HepG2 (cell line): ENCODE measurements at regions not wholly inside any gene's neighbourhood (a gene's known extent, or its start where the extent isn't known, plus 50 kb on each side); places are given as distances from the start of the nearest gene placed in this dataset.

ENCODE experiments used
- ATAC-seq: fragments of 200-7000 bp; cut with Tn5 transposase; 3 replicates; pipeline ENCODE4 v1.9.1; 2020; ENCODE audit warnings: mild to moderate bottlenecking, moderate library complexity
- BruUV-seq: library from RNA; stranded (reverse); fragments of 400-500 nt; replicated peaks from 2 replicates; lab custom pipeline; 2021; lab: Mats Ljungman, UMichigan
- CTCF ChIA-PET: fragments of 300-600 bp; formaldehyde crosslinking; extraction: SDS; loops from one replicate; lab custom pipeline; 2021; ENCODE audit warnings: low total read pairs, inconsistent platforms, low intra/inter-chr PET ratio; lab: Yijun Ruan, JAX
- POLR2A ChIA-PET: fragments of 350-600 bp; sonication (Branson Sonifier 250); formaldehyde crosslinking; loops from one replicate; lab custom pipeline; 2020; ENCODE audit warnings: antibody characterized with exemption, inconsistent platforms; lab: Yijun Ruan, JAX
- DNase-seq: peaks from one replicate; pipeline ENCODE4 v3.0.0-alpha.2; 2015; ENCODE audit warnings: low spot score
- FAIRE-seq: peaks from 3 replicates; lab custom pipeline; 2011; peaks lifted over from hg19 to GRCh38; lab: Jason Lieb, UNC
- H2AFZ ChIP-seq: one replicate; pipeline ENCODE4 v1.6.1; 2011; ENCODE audit warnings: low read length, inconsistent platforms
- H3K27ac ChIP-seq: fragments of 300-600 bp; 3 replicates; pipeline ENCODE4 v1.8.0; 2011; ENCODE audit warnings: mixed run types, mild to moderate bottlenecking, mixed read lengths, low read length, inconsistent platforms; ENCODE audit not compliant: insufficient read depth; ENCODE audit errors: extremely low read length
- H3K27me3 ChIP-seq, 2 experiments: fragments of 200-600 bp in 1 of 2; 2 replicates in 1 of 2; 3 replicates in 1 of 2; pipeline versions ENCODE4 v1.6.0 to v1.8.0; 2011; ENCODE audit warnings: low read length in 2 of 2, mild to moderate bottlenecking in 2 of 2, moderate library complexity in 2 of 2, inconsistent platforms in 1 of 2; ENCODE audit not compliant: insufficient read depth in 2 of 2, control insufficient read depth in 1 of 2
- H3K36me3 ChIP-seq, 2 experiments: fragments of 200-600 bp in 1 of 2; replicated peaks in 1 of 2; 2 replicates in 1 of 2; 3 replicates in 1 of 2; pipeline versions ENCODE4 v1.5.1 to v1.8.0; 2011; ENCODE audit warnings: low read length in 2 of 2, inconsistent platforms in 1 of 2; ENCODE audit not compliant: insufficient read depth in 2 of 2, control insufficient read depth in 1 of 2
- H3K4me1 ChIP-seq: 2 replicates; pipeline ENCODE4 v1.5.1; 2012; ENCODE audit warnings: low read length, inconsistent platforms; ENCODE audit not compliant: insufficient read depth
- H3K4me2 ChIP-seq: 2 replicates; pipeline ENCODE4 v1.6.0; 2011; ENCODE audit warnings: low read depth, low read length, inconsistent platforms
- H3K4me3 ChIP-seq, 3 experiments: fragments of 200-600 bp in 1 of 3; sonication (generic), shearing (Covaris generic) in 1 of 3; replicated peaks in 1 of 3; 2 replicates each; pipeline ENCODE4 v1.5.1; 2011 to 2016; ENCODE audit warnings: low read length in 3 of 3, inconsistent platforms in 2 of 3, low read depth in 2 of 3, mild to moderate bottlenecking in 2 of 3, control low read depth in 1 of 3, mixed read lengths in 1 of 3; ENCODE audit not compliant: insufficient read depth in 1 of 3
- H3K79me2 ChIP-seq: one replicate; pipeline ENCODE4 v1.6.1; 2011; ENCODE audit warnings: low read length, inconsistent platforms; ENCODE audit not compliant: insufficient read depth
- H3K9ac ChIP-seq: 2 replicates; pipeline ENCODE4 v1.6.0; 2011; ENCODE audit warnings: mild to moderate bottlenecking, low read depth, low read length, inconsistent platforms; ENCODE audit not compliant: insufficient read depth
- H3K9me3 ChIP-seq: 2 replicates; pipeline ENCODE4 v1.5.1; 2012; ENCODE audit warnings: mild to moderate bottlenecking, low read length
- H4K20me1 ChIP-seq: 2 replicates; pipeline ENCODE4 v1.6.0; 2011; ENCODE audit warnings: inconsistent platforms, mild to moderate bottlenecking, low read length, moderate library complexity; ENCODE audit not compliant: insufficient read depth
- GTF3A ChIP-seq: sonication (generic); formaldehyde crosslinking; conservative IDR thresholded peaks from 2 replicates; pipeline ENCODE4 v1.4.0; 2020; ENCODE audit warnings: mild to moderate bottlenecking, missing genetic modification reagents
- HNF4A ChIP-seq: sonication (generic); formaldehyde crosslinking; IDR thresholded peaks from 2 replicates; pipeline ENCODE4 v1.4.0; 2020; ENCODE audit warnings: missing genetic modification reagents
- HOXA3 ChIP-seq: sonication (generic); formaldehyde crosslinking; IDR thresholded peaks from 2 replicates; pipeline ENCODE4 v1.5.0; 2020; ENCODE audit warnings: missing genetic modification reagents
- RARG ChIP-seq: sonication (generic); formaldehyde crosslinking; IDR thresholded peaks from 2 replicates; pipeline ENCODE4 v1.4.0; 2020; ENCODE audit warnings: low read depth, mild to moderate bottlenecking, missing genetic modification reagents
- REXO4 ChIP-seq: sonication (generic); formaldehyde crosslinking; IDR thresholded peaks from 2 replicates; pipeline ENCODE4 v1.8.0; 2022; ENCODE audit warnings: missing genetic modification reagents, mild to moderate bottlenecking, borderline replicate concordance
- ZFY ChIP-seq: sonication (generic); formaldehyde crosslinking; IDR thresholded peaks from 2 replicates; pipeline ENCODE4 v1.4.0; 2020; ENCODE audit warnings: missing genetic modification reagents
- ZNF274 ChIP-seq: sonication (generic); formaldehyde crosslinking; IDR thresholded peaks from 2 replicates; pipeline ENCODE4 v1.5.1; 2020; ENCODE audit warnings: mild to moderate bottlenecking, missing genetic modification reagents
- ZNF670 ChIP-seq: sonication (generic); formaldehyde crosslinking; IDR thresholded peaks from 2 replicates; pipeline ENCODE4 v1.8.0; 2022; ENCODE audit warnings: mild to moderate bottlenecking, missing genetic modification reagents, borderline replicate concordance
- ZSCAN31 ChIP-seq: sonication (generic); formaldehyde crosslinking; IDR thresholded peaks from 2 replicates; pipeline ENCODE4 v1.5.0; 2020; ENCODE audit warnings: low read depth, mild to moderate bottlenecking, missing genetic modification reagents
- whole genome bisulfite sequencing: methylation state at CpG from one replicate; pipeline ENCODE4 v1.1.6; 2017; ENCODE audit warnings: low lambda C conversion rate; 5-methylcytosine and 5-hydroxymethylcytosine counted together
- in situ Hi-C: cut with HindIII; loops from 2 replicates; pipeline ENCODE4 v1.10.0; 2017; ENCODE audit warnings: low pct_unique_long_range_greater_than_20kb; ENCODE audit not compliant: extremely low pct_ligation_motif_present
- intact Hi-C: fragments of 100-400 bp; cut with micrococcal nuclease; formaldehyde crosslinking; loops from one replicate; pipeline ENCODE4 v1.10.0; 2022; ENCODE audit not compliant: unreplicated experiment
- TF ChIP-seq, protein P1 (sequence below): sonication (generic); formaldehyde crosslinking; IDR thresholded peaks from 2 replicates; pipeline ENCODE4 v1.5.0; 2020; ENCODE audit warnings: mild to moderate bottlenecking, missing genetic modification reagents
- TF ChIP-seq, protein P2 (sequence below): sonication (generic); formaldehyde crosslinking; IDR thresholded peaks from 2 replicates; pipeline ENCODE4 v1.5.0; 2020; ENCODE audit warnings: mild to moderate bottlenecking, missing genetic modification reagents
- TF ChIP-seq, protein P3 (sequence below): sonication (generic); formaldehyde crosslinking; IDR thresholded peaks from 2 replicates; pipeline ENCODE4 v1.5.0; 2020; ENCODE audit warnings: mild to moderate bottlenecking, missing genetic modification reagents
- TF ChIP-seq, protein P4 (sequence below): IDR thresholded peaks from 2 replicates; pipeline ENCODE4 v1.6.1; 2018; ENCODE audit warnings: missing genetic modification reagents, mild to moderate bottlenecking, missing compliant biosample characterization
- TF ChIP-seq, protein P5 (sequence below): sonication (generic); formaldehyde crosslinking; conservative IDR thresholded peaks from 2 replicates; pipeline ENCODE4 v1.4.0; 2020; ENCODE audit warnings: missing genetic modification reagents

DNA sequence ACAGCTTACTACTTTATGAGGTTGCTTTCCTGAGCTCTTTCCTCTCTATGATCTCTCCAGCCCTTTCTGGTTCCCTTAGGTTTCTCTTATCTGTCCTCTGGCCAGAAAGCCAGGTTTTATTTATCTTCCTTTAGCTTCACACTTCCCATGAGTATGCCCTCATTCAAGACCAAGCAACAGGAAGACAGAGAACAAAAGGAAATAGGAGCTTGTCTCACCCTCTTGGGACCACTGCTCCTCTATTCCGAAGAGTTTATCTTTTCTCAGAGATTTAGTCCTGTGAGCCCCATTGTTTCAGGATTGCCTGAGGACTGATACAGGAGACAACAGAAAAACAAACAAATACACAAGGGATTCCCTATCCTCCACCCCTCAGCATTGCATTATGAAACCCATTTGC lies 62.4 kb upstream of the CCDC179 start:
- ChIA-PET POLR2A (no interaction called here), CTCF (no interaction called here)
- H3K9ac ChIP-seq = no peak overlapping the region
- intact Hi-C loops (no loop called here), in situ Hi-C loops (no loop called here)
- H3K4me3 ChIP-seq = no peak overlapping the region
- no peaks in the 10 kb centered on the region for H3K4me1 ChIP-seq
- no peaks in the 10 kb centered on the region for H3K27me3 ChIP-seq
- H3K27ac ChIP-seq = no peak overlapping the region
- H3K36me3 ChIP-seq = no peaks in the 10 kb centered on the region
- no peaks in the 10 kb centered on the region for H4K20me1 ChIP-seq
- no peak overlapping the region for H2AFZ ChIP-seq
- BruUV-seq = no TSS peak
- H3K79me2 ChIP-seq = no peaks in the 10 kb centered on the region
- DNase-seq (no peak), ATAC-seq (no peak), FAIRE-seq (no peak)
- H3K9me3 ChIP-seq = no peaks in the 10 kb centered on the region
- TF ChIP-seq REXO4 (CRISPR knock-in tag) = no peak
- no peak for TF ChIP-seq ZSCAN31 (CRISPR knock-in tag)
- TF ChIP-seq ZFY (CRISPR knock-in tag) = no peak
- TF ChIP-seq GTF3A (CRISPR knock-in tag) = no peak
- TF ChIP-seq, protein P1, sequence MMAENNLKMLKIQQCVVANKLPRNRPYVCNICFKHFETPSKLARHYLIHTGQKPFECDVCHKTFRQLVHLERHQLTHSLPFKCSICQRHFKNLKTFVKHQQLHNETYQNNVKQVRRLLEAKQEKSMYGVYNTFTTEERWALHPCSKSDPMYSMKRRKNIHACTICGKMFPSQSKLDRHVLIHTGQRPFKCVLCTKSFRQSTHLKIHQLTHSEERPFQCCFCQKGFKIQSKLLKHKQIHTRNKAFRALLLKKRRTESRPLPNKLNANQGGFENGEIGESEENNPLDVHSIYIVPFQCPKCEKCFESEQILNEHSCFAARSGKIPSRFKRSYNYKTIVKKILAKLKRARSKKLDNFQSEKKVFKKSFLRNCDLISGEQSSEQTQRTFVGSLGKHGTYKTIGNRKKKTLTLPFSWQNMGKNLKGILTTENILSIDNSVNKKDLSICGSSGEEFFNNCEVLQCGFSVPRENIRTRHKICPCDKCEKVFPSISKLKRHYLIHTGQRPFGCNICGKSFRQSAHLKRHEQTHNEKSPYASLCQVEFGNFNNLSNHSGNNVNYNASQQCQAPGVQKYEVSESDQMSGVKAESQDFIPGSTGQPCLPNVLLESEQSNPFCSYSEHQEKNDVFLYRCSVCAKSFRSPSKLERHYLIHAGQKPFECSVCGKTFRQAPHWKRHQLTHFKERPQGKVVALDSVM (CRISPR knock-in tag) = no peak
- no peak for TF ChIP-seq HOXA3 (CRISPR knock-in tag)
- TF ChIP-seq, protein P2, sequence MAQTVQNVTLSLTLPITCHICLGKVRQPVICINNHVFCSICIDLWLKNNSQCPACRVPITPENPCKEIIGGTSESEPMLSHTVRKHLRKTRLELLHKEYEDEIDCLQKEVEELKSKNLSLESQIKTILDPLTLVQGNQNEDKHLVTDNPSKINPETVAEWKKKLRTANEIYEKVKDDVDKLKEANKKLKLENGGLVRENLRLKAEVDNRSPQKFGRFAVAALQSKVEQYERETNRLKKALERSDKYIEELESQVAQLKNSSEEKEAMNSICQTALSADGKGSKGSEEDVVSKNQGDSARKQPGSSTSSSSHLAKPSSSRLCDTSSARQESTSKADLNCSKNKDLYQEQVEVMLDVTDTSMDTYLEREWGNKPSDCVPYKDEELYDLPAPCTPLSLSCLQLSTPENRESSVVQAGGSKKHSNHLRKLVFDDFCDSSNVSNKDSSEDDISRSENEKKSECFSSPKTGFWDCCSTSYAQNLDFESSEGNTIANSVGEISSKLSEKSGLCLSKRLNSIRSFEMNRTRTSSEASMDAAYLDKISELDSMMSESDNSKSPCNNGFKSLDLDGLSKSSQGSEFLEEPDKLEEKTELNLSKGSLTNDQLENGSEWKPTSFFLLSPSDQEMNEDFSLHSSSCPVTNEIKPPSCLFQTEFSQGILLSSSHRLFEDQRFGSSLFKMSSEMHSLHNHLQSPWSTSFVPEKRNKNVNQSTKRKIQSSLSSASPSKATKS (CRISPR knock-in tag) = no peak
- no peak for TF ChIP-seq ZNF670 (CRISPR knock-in tag)
- TF ChIP-seq RARG (CRISPR knock-in tag) = no peak
- TF ChIP-seq, protein P3, sequence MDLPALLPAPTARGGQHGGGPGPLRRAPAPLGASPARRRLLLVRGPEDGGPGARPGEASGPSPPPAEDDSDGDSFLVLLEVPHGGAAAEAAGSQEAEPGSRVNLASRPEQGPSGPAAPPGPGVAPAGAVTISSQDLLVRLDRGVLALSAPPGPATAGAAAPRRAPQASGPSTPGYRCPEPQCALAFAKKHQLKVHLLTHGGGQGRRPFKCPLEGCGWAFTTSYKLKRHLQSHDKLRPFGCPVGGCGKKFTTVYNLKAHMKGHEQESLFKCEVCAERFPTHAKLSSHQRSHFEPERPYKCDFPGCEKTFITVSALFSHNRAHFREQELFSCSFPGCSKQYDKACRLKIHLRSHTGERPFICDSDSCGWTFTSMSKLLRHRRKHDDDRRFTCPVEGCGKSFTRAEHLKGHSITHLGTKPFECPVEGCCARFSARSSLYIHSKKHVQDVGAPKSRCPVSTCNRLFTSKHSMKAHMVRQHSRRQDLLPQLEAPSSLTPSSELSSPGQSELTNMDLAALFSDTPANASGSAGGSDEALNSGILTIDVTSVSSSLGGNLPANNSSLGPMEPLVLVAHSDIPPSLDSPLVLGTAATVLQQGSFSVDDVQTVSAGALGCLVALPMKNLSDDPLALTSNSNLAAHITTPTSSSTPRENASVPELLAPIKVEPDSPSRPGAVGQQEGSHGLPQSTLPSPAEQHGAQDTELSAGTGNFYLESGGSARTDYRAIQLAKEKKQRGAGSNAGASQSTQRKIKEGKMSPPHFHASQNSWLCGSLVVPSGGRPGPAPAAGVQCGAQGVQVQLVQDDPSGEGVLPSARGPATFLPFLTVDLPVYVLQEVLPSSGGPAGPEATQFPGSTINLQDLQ (CRISPR knock-in tag) = no peak
- TF ChIP-seq ZNF274 (CRISPR knock-in tag) = no peak
- TF ChIP-seq, protein P4, sequence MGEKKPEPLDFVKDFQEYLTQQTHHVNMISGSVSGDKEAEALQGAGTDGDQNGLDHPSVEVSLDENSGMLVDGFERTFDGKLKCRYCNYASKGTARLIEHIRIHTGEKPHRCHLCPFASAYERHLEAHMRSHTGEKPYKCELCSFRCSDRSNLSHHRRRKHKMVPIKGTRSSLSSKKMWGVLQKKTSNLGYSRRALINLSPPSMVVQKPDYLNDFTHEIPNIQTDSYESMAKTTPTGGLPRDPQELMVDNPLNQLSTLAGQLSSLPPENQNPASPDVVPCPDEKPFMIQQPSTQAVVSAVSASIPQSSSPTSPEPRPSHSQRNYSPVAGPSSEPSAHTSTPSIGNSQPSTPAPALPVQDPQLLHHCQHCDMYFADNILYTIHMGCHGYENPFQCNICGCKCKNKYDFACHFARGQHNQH = no peak
- TF ChIP-seq, protein P5, sequence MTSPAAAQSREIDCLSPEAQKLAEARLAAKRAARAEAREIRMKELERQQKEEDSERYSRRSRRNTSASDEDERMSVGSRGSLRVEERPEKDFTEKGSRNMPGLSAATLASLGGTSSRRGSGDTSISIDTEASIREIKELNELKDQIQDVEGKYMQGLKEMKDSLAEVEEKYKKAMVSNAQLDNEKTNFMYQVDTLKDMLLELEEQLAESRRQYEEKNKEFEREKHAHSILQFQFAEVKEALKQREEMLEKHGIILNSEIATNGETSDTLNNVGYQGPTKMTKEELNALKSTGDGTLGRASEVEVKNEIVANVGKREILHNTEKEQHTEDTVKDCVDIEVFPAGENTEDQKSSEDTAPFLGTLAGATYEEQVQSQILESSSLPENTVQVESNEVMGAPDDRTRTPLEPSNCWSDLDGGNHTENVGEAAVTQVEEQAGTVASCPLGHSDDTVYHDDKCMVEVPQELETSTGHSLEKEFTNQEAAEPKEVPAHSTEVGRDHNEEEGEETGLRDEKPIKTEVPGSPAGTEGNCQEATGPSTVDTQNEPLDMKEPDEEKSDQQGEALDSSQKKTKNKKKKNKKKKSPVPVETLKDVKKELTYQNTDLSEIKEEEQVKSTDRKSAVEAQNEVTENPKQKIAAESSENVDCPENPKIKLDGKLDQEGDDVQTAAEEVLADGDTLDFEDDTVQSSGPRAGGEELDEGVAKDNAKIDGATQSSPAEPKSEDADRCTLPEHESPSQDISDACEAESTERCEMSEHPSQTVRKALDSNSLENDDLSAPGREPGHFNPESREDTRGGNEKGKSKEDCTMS (CRISPR knock-in tag) = no peak
- no peak for TF ChIP-seq HNF4A (CRISPR knock-in tag)
- WGBS = 10% methylated on average over 1 of the region's 1 CpG
- no peak overlapping the region for H3K4me2 ChIP-seq
